ENCODE measurements at regions not wholly inside any gene's neighbourhood (a gene's known extent, or its start where the extent isn't known, plus 50 kb on each side); places are given as distances from the start of the nearest gene placed in this dataset.
"Not testable (repeated sequence)": the region's sequence is repeated elsewhere in the genome, so short reads cannot be mapped to it uniquely, and the experiment has no call there.

DNA sequence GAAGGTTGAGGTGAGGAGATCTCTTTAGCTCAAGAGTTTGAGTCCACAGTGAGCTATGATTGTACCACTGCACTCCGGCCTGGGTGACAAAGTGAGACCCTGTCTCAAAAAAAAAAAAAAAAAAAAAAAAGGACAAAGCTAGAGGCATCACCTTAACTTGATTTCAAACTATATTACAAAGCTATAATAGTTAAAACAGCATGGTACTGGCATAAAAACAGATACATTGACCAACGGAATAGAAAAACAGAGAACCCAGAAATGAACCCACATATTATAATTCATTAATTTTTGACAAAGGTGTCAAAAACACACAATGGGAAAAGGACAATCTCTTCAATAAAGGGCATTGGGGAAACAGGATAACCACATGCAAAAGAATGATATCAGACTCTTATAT, 50.8 kb upstream of the MBOAT1 start:
- no peak for DNase-seq

GRCh38 chr6:20265842-20266241, 53.6 kb upstream of the MBOAT1 start:
- no peak for DNase-seq

- no peak for DNase-seq
These were observed 54.8 kb upstream of the MBOAT1 start for GRCh38 chr6:20266851-20267608.

- no peak for DNase-seq
These were observed 56.9 kb upstream of the MBOAT1 start for GRCh38 chr6:20269181-20269580.

DNA sequence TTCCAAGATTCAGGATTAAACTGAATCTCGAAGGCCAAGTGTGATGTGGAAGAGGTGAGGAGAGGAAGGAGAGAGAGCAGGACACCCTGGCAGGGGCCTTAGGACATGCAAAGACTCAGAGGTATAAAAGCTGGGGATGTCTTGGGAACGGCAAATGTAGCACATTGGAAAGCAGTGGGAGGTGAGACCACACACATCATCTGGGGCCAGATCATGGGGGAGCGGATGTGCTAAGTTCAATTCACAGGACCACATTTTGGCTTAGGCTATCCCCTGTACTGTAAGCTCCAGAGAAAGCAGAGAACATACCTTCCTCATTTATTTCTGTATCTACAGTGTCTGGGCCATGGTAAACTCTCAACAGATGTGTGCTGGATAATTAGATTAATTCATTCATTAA, 59.5 kb upstream of the MBOAT1 start:
- DNase-seq = no peak

- DNase-seq = no peak
These were observed 61.9 kb upstream of the MBOAT1 start for GRCh38 chr6:20274137-20274536.

DNA sequence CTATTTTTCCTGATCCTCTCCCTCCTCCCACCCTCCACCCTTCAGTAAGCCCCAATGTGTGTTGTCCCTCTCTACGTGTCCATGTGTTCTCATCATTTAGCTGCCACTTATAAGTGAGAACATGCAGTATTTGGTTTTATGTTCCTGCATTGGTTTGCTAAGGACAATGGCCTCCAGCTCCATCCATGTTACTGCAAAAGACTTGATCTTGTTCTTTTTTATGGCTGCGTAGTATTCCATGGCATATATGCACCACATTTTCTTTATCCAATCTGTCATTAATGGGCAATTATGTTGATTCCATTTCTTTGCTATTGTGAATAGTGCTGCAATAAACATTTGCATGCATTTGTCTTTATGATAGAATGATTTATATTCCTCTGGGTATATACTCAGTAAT, 63.6 kb upstream of the MBOAT1 start:
- DNase-seq = not testable (repeated sequence)

DNA sequence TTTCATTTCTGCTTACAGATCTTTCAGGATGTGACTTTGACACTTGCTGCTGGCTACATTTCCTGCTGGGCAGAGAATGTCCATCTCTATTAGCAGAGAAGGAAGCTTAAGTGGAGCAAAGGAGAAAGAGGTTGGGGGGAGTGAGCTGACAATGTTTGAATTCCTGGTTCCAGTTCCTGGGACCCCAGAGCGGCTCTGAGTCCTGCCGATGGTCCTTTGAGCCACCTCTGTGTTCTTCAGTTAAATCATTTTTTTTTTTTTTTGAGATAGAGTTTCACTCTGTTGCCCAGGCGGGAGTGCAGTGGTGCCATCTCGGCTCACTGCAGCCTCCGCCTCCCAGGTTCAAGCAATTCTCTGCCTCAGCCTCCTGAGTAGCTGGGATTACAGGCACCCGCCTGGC, 65.5 kb upstream of the MBOAT1 start:
- not testable (repeated sequence) for DNase-seq

- no peak for DNase-seq
These were observed 66.8 kb upstream of the MBOAT1 start for GRCh38 chr6:20279051-20279450.

DNA sequence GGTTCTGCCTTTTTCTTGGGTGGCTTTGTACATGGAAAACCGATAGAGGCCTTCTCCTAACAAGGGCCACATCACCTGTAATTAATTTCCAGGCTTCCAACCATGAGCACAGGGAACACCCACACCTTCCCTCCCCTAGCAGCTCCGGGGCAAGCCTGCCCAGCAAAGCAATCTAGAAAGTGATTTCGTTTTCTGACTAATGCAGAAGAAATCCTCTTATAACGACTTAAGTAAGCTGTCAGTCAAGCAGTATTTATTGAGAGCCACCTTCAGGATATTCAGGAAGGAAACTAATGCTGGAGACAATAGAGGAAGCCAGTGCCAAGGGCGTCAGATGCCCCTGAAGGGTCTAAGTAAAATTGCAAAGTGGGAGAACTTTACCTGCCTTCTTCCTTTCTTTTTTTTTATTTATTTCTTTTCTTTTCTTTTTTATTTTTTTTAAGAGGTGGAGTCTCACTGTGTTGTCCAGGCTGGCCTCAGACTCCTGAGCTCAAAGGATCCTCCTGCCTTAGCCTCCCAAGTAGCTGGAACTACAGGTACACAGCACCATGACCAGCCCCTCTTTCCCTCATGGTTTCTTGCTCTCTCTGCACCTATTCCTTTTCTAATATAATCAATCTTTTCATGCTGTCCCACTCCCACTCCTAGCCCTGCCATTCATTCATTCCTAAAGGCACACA, 67.5 kb upstream of the MBOAT1 start:
- DNase-seq = no peak

DNA sequence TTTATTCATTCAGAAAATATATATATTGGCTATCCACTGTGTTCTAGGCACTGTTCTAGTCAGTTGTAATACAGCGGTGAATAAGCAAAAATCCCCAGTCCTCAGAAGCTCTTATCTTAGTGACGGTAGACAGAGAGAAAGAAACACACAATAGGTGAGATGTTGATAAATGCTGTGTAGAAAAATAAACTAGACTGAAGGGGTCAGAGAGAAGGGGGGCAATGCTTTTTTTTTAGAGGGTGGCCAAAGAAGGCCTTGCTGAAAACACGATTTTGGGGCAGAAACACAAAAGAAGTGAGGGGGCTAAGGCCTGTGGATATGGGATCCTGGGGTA, 68.0 kb upstream of the MBOAT1 start:
- no peak for DNase-seq

- DNase-seq = no peak
These were observed 72.4 kb upstream of the MBOAT1 start for GRCh38 chr6:20284672-20285071.

- no peak for DNase-seq
These were observed 74.8 kb upstream of the MBOAT1 start for GRCh38 chr6:20286968-20287565.

- peak; percentile 52 to 73 for DNase-seq
These were observed 79.7 kb upstream of the MBOAT1 start for GRCh38 chr6:20291764-20292580.

- DNase-seq = no peak
These were observed 80.6 kb upstream of the MBOAT1 start for GRCh38 chr6:20292905-20293304.

GRCh38 chr6:20301256-20301655, 89.0 kb upstream of the MBOAT1 start:
- DNase-seq = no peak

DNA sequence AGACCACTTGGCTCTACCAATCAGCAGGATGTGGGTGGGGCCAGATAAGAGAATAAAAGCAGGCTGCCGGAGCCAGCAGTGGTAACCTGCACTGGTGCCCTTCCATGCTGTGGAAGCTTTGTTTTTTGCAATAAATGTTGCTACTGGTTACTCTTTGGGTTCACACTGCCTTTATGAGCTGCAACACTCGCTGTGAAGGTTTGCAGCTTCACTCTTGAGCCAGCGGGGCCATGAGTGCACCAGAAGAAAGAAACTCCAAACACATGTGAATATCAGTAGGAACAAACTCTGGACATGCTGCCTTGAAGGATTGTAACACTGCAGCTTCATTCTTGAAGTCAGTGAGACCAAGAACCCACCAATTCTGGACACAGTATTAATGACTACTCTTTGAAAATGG, 89.9 kb upstream of the MBOAT1 start:
- DNase-seq = no peak

- DNase-seq = no peak
These were observed 90.5 kb upstream of the MBOAT1 start for GRCh38 chr6:20302702-20303251.

DNA sequence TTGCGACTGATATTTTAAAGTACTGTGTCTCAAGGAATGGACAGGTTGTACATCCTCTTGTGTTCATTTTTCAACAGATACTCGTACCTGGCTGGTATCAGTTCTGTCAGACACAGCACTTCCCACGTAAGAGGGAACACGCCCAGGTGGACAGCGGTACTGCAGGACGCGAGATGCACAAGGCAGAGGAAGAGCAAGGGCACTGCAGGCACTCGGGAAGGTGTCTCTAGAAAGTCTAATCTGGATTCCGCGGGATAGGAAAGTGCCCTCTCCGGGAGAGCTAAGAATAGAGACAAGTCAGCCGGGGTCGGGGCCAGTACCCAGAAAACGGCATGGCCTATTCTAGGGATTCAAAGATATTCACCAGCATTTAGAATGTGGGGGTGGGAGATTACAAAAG, 94.2 kb upstream of the MBOAT1 start:
- DNase-seq = no peak

- peak in 1 of 2 donors; percentile 26 for DNase-seq
These were observed 92.5 kb upstream of the E2F3 start for GRCh38 chr6:20309186-20309585.

DNA sequence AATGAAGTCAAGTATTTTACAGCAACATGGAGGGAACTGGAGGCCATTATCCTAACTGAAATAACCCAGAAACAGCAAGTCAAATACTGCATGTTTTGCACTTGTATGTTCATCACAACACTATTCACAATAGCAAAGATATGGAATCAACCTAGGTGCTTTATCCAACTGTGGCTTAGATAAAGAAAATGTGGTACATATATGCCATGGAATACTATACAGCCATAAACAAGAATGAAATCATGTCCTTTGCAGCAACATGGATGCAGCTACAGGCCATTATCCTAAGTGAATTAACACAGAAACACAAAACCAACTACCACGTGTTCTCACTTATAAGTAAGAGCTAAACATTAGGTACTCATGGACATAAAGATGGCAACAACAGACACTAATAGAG, 91.5 kb upstream of the E2F3 start:
- DNase-seq = no peak

GRCh38 chr6:20312606-20313005, 89.1 kb upstream of the E2F3 start:
- DNase-seq = no peak
